ENCODE measurements at regions not wholly inside any gene's neighbourhood (a gene's known extent, or its start where the extent isn't known, plus 50 kb on each side); places are given as distances from the start of the nearest gene placed in this dataset.
"Not testable (repeated sequence)": the region's sequence is repeated elsewhere in the genome, so short reads cannot be mapped to it uniquely, and the experiment has no call there.

DNA sequence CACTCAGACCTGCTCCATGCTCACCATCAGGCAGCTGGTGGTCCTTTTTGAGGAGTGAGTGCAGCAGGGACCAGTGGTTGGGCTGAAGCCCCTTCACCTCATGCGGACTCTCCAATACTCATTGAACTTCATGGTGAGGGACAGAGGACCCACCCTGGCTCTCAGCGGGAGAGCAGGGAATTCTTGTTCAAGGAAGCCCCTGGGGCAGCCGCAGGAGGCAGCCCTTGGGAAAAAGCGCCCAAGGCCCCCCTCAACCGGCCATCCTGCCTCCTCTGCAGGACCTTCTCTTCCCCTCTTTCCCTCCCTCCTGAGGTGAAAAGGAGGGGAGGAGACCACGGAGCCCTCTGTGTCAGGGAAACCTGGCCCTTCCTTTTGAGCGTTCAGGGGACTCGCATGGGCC, 4510.9 kb upstream of the OR11H1 start:
- not testable (repeated sequence) for H3K27ac ChIP-seq (ENCODE audit: low read length); H3K9ac ChIP-seq (ENCODE audit: low read depth, low read length); H3K4me1 ChIP-seq (ENCODE audit: insufficient read depth, low read length); H3K36me3 ChIP-seq (ENCODE audit: insufficient read depth, low read depth, low read length); H3K4me3 ChIP-seq (ENCODE audit: low read length); H3K9me3 ChIP-seq (ENCODE audit: insufficient read depth, low read depth, low read length); H3K27me3 ChIP-seq (ENCODE audit: insufficient read depth, low read length)

DNA sequence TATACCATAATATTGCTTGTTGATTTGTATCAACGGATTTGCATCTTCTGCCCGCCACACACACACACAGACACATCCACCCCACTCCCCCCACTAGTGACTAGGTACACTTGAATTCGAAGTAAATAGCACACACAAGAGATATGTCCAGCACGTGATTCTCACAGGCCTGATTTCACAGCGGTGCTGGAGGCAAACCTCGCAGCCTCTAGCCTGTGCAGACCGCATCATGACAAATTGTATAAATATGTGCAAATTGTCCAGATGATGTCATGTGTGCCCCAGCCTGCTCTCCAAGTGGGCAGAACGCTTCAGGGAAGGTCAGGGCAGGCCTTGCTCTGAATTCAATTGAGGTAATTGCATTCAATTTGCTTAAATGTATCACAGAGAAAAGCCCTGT, 4507.5 kb upstream of the OR11H1 start:
- not testable (repeated sequence) for H3K9ac ChIP-seq (ENCODE audit: low read depth, low read length); H3K36me3 ChIP-seq (ENCODE audit: insufficient read depth, low read depth, low read length); H3K4me3 ChIP-seq (ENCODE audit: low read length); H3K27ac ChIP-seq (ENCODE audit: low read length); H3K4me1 ChIP-seq (ENCODE audit: insufficient read depth, low read length); H3K27me3 ChIP-seq (ENCODE audit: insufficient read depth, low read length)
- H3K9me3 ChIP-seq (ENCODE audit: insufficient read depth, low read depth, low read length) = peaks cover 16% of the 10 kb centered on the region

DNA sequence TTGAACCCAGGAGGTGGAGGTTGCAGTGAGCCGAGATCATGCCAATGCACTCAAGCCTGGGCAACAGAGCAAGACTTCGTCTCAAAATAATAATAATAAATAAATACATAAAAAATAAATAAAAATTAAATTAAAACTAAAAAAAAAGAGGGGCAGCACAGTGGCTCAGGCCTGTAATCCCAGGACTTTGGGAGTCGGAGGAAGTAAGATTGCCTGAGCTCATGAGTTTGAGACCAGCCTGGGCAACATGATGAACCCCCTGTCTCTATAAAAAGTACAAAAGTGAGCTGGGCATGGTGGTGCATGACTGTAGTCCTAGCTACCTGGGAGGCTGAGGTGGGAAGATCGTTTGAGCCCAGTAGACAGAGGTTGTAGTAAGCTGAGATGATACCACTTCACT, 4501.5 kb upstream of the OR11H1 start:
- peaks cover 60% of the 10 kb centered on the region for H3K9me3 ChIP-seq (ENCODE audit: insufficient read depth, low read depth, low read length)
- not testable (repeated sequence) for H3K27me3 ChIP-seq (ENCODE audit: insufficient read depth, low read length); H3K4me3 ChIP-seq (ENCODE audit: low read length); H3K36me3 ChIP-seq (ENCODE audit: insufficient read depth, low read depth, low read length); H3K27ac ChIP-seq (ENCODE audit: low read length); H3K4me1 ChIP-seq (ENCODE audit: insufficient read depth, low read length); H3K9ac ChIP-seq (ENCODE audit: low read depth, low read length)

DNA sequence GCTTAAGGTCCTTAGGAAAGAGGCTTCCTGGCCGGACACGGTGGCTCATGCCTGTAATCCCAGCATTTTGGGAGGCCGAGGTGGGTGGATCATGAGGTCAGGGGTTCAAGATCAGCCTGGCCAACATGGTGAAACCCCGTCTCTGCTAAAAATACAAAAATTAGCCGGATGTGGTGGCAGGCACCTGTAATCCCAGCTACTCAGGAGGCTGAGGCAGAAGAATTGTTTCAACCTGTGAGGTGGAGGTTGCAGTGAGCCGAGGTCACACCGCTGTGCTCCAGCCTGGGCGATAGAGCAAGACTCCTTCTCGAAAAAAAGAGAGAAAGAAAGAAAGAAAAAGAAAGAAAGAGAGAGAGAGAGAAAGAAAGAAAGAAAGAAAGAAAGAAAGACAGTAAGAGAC, 4500.9 kb upstream of the OR11H1 start:
- not testable (repeated sequence) for H3K36me3 ChIP-seq (ENCODE audit: insufficient read depth, low read depth, low read length); H3K4me1 ChIP-seq (ENCODE audit: insufficient read depth, low read length); H3K27ac ChIP-seq (ENCODE audit: low read length); H3K27me3 ChIP-seq (ENCODE audit: insufficient read depth, low read length); H3K9ac ChIP-seq (ENCODE audit: low read depth, low read length); H3K4me3 ChIP-seq (ENCODE audit: low read length)
- peaks cover 65% of the 10 kb centered on the region for H3K9me3 ChIP-seq (ENCODE audit: insufficient read depth, low read depth, low read length)

DNA sequence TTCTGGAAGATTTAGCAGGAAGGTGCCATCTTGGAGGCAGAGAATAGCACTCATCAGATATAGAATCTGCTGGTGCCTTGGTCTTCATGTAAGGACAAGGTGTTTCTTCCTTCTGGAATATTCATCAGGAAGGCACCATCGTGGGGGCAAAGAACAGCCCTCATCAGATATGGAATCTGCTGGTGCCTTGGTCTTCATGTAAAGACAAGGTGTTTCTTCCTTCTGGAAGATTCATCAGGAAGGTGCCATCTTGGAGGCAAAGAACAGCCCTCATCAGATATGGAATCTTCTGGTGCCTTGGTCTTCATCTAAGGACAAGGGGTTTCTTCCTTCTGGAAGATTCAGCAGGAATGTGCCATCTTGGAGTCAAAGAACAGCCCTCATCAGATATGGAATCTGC, 4500.5 kb upstream of the OR11H1 start:
- H3K9me3 ChIP-seq (ENCODE audit: insufficient read depth, low read depth, low read length) = peaks cover 70% of the 10 kb centered on the region
- H3K4me3 ChIP-seq (ENCODE audit: low read length); H3K27me3 ChIP-seq (ENCODE audit: insufficient read depth, low read length); H3K27ac ChIP-seq (ENCODE audit: low read length); H3K4me1 ChIP-seq (ENCODE audit: insufficient read depth, low read length); H3K9ac ChIP-seq (ENCODE audit: low read depth, low read length); H3K36me3 ChIP-seq (ENCODE audit: insufficient read depth, low read depth, low read length): not testable (repeated sequence)

DNA sequence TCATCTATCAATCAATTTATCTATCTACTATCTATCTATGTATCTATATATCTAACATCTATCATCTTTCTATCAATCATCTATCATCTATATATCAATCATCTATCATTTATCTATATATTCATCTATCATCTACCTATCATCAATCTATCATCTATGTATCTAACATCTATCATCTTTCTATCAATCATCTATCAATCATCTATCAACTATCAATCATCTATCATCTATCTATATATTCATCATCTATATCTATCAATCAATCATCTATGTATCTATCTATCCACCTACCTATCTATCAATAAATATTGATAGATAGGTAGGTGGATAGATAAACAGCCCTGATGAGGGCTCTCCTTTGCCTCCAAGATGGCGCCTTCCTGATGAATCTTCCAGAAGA, 4499.8 kb upstream of the OR11H1 start:
- not testable (repeated sequence) for H3K4me1 ChIP-seq (ENCODE audit: insufficient read depth, low read length); H3K4me3 ChIP-seq (ENCODE audit: low read length); H3K36me3 ChIP-seq (ENCODE audit: insufficient read depth, low read depth, low read length); H3K27ac ChIP-seq (ENCODE audit: low read length); H3K27me3 ChIP-seq (ENCODE audit: insufficient read depth, low read length); H3K9ac ChIP-seq (ENCODE audit: low read depth, low read length)
- H3K9me3 ChIP-seq (ENCODE audit: insufficient read depth, low read depth, low read length) = peaks cover 75% of the 10 kb centered on the region

- not testable (repeated sequence) for H3K27ac ChIP-seq (ENCODE audit: low read length); H3K27me3 ChIP-seq (ENCODE audit: insufficient read depth, low read length); H3K9ac ChIP-seq (ENCODE audit: low read depth, low read length); H3K4me1 ChIP-seq (ENCODE audit: insufficient read depth, low read length); H3K36me3 ChIP-seq (ENCODE audit: insufficient read depth, low read depth, low read length); H3K4me3 ChIP-seq (ENCODE audit: low read length)
- H3K9me3 ChIP-seq (ENCODE audit: insufficient read depth, low read depth, low read length) = peaks cover 84% of the 10 kb centered on the region
Observed at GRCh38 chr22:11029534-11029933, 4498.5 kb upstream of the OR11H1 start.

DNA sequence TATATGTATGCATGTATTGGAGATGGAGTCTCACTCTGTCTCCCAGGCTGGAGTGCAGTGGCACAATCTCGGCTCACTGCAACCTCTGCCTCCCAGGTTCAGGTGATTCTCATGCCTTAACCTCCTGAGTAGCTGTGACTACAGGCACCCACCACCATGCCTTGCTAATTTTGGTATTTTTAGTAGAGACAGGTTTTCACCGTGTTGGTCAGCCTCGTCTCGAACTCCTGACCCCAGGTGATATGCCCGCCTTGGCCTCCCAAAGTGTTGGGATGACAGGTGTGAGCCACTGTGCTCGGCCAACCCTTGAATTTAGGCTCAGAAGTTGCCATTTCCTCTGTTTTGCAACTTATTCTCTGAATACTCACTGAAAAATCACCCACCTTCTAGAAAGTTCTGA, 4498.0 kb upstream of the OR11H1 start:
- H3K9ac ChIP-seq (ENCODE audit: low read depth, low read length); H3K27ac ChIP-seq (ENCODE audit: low read length); H3K4me3 ChIP-seq (ENCODE audit: low read length); H3K36me3 ChIP-seq (ENCODE audit: insufficient read depth, low read depth, low read length); H3K4me1 ChIP-seq (ENCODE audit: insufficient read depth, low read length); H3K27me3 ChIP-seq (ENCODE audit: insufficient read depth, low read length): not testable (repeated sequence)
- H3K9me3 ChIP-seq (ENCODE audit: insufficient read depth, low read depth, low read length) = peaks cover 86% of the 10 kb centered on the region

DNA sequence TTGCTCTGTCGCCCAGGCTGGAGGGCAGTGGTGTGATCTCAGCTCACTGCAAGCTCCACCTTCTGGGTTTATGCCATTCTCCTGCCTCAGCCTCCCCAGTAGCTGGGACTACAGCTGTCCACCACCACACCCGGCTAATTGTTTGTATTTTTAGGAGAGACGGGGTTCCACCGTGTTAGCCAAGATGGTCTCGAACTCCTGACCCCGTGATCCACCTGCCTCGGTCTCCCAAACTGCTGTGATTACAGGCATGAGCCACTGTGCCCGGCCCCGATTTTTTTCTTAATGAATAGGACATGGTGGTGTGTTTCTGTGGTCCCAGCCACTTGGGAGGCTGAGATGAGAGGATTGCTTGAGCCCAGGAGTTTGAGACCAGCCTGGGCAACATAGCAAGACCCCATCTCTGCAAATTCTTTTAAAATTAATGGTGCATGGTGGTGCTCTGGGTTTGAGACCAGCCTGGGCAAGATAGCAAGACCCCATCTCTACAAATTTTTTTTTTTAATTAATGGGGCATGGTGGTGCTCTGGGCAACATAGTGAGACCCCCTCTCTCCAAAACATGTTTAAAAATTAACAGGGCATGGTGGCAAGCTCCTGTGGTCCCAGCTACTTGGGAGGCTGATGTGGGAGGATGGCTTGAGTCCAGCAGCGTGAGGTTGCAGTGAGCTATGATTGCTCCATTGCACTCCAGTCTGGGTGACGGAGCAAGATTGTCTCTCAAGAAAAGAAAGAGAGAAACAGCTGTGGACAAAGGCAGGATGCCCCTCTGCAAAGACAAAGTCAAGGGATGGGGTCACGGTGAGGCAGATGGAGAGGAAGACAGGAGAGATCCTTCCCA, 4497.2 kb upstream of the OR11H1 start:
- not testable (repeated sequence) for H3K9ac ChIP-seq (ENCODE audit: low read depth, low read length); H3K36me3 ChIP-seq (ENCODE audit: insufficient read depth, low read depth, low read length); H3K27ac ChIP-seq (ENCODE audit: low read length); H3K4me1 ChIP-seq (ENCODE audit: insufficient read depth, low read length); H3K27me3 ChIP-seq (ENCODE audit: insufficient read depth, low read length)
- Histone ChIP-seq H3K9me3 (ENCODE audit: insufficient read depth, low read depth, low read length) (peaks cover 90% of the 10 kb centered on the region), H3K4me3 (ENCODE audit: low read length) (peak overlapping the region; percentile 14; the same call in 1 of the 2 replicates)

DNA sequence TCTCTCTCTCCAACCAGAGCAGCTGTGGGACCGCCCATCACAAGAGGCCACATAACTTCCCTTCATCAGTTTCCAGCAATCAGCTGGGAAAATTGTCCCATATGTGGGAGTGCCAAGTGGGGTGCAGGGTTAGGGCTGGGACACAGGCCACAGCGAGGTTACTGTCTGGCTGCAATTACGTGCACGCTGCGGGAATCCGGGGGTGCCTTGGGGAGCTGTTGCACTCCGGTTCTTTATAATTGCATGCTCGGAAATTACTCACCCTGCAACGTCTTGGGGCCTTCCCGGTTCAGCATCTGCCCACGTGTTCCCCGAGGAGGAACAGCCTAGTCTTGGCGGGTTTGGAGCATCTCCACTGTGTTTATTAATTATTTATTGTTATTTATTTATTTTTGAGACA, 4495.9 kb upstream of the OR11H1 start:
- H3K9ac ChIP-seq (ENCODE audit: low read depth, low read length); H3K36me3 ChIP-seq (ENCODE audit: insufficient read depth, low read depth, low read length); H3K4me3 ChIP-seq (ENCODE audit: low read length); H3K27ac ChIP-seq (ENCODE audit: low read length); H3K27me3 ChIP-seq (ENCODE audit: insufficient read depth, low read length); H3K4me1 ChIP-seq (ENCODE audit: insufficient read depth, low read length): not testable (repeated sequence)
- H3K9me3 ChIP-seq (ENCODE audit: insufficient read depth, low read depth, low read length) = peaks cover 93% of the 10 kb centered on the region

- Histone ChIP-seq H3K9me3 (ENCODE audit: insufficient read depth, low read depth, low read length) (peaks cover 95% of the 10 kb centered on the region), H3K4me3 (ENCODE audit: low read length) (peak overlapping the region; percentile 9; the same call in 1 of the 2 replicates)
- H3K4me1 ChIP-seq (ENCODE audit: insufficient read depth, low read length); H3K27ac ChIP-seq (ENCODE audit: low read length); H3K27me3 ChIP-seq (ENCODE audit: insufficient read depth, low read length); H3K36me3 ChIP-seq (ENCODE audit: insufficient read depth, low read depth, low read length); H3K9ac ChIP-seq (ENCODE audit: low read depth, low read length): not testable (repeated sequence)
Observed at GRCh38 chr22:11034660-11034987, 4493.4 kb upstream of the OR11H1 start.

GRCh38 chr22:11035031-11035873, 4492.7 kb upstream of the OR11H1 start:
- H3K4me3 ChIP-seq (ENCODE audit: low read length) = peak overlapping the region; percentile 9; the same call in 1 of the 2 replicates
- not testable (repeated sequence) for H3K4me1 ChIP-seq (ENCODE audit: insufficient read depth, low read length); H3K27ac ChIP-seq (ENCODE audit: low read length); H3K36me3 ChIP-seq (ENCODE audit: insufficient read depth, low read depth, low read length); H3K9ac ChIP-seq (ENCODE audit: low read depth, low read length); H3K27me3 ChIP-seq (ENCODE audit: insufficient read depth, low read length)
- peaks cover 94% of the 10 kb centered on the region for H3K9me3 ChIP-seq (ENCODE audit: insufficient read depth, low read depth, low read length)
